Astrocyte of the spinal cord (primary cell): ENCODE measurements at regions not wholly inside any gene's neighbourhood (a gene's known extent, or its start where the extent isn't known, plus 50 kb on each side); places are given as distances from the start of the nearest gene placed in this dataset.

Source experiments
- DNase-seq: peaks from one replicate; pipeline ENCODE4 v3.0.0; 2011; ENCODE audit warnings: low read depth, low spot score
- H3K4me3 ChIP-seq: 2 replicates; pipeline ENCODE4 v1.5.1; 2011; ENCODE audit warnings: low read depth, mild to moderate bottlenecking, low read length, moderate library complexity
- in situ Hi-C: cut with HindIII; loops from 2 replicates; pipeline ENCODE4 v1.10.0; 2017; ENCODE audit warnings: low sequenced_read_pairs
- TF ChIP-seq, protein P1 (sequence below): IDR thresholded peaks from 2 replicates; pipeline ENCODE4 v1.5.1; 2012; ENCODE audit warnings: low read depth, mild to moderate bottlenecking, low read length, inconsistent platforms

DNA sequence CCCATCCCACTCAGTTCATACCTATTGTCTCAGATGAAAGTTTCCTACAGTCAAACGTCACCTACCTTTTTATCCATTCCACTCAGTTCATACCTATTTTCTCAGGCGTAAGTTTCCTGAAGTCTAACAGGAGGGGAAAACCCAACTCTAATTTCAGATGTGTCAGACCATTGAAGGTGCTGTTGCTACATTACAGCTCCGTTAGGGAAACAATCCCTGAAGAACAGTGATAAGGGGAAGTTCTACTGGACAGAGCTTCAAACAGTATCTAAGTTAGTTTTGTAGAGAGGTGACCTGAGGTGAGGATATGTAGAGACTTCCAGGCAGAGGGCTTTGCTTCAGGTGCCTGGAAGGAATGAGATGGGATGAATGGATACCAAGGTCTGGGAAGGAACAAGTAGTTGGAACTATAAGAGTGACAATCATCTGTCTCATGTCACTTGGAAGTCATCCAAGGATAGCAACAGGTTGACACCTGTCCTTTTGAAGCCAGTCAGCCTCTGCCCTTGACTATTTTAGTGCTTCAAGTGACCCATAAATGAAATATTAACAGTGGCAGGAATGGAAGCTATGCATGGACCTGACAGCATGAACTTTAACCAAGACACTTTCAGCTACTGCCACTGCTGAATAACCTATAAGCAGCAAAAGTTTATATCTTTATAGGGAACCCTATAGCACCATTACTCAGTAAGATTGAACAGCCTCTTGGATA is 191.6 kb upstream of the MOCS1 start:
- H3K4me3 ChIP-seq, result no peak overlapping the region
- no peak for DNase-seq
- TF ChIP-seq, protein P1, sequence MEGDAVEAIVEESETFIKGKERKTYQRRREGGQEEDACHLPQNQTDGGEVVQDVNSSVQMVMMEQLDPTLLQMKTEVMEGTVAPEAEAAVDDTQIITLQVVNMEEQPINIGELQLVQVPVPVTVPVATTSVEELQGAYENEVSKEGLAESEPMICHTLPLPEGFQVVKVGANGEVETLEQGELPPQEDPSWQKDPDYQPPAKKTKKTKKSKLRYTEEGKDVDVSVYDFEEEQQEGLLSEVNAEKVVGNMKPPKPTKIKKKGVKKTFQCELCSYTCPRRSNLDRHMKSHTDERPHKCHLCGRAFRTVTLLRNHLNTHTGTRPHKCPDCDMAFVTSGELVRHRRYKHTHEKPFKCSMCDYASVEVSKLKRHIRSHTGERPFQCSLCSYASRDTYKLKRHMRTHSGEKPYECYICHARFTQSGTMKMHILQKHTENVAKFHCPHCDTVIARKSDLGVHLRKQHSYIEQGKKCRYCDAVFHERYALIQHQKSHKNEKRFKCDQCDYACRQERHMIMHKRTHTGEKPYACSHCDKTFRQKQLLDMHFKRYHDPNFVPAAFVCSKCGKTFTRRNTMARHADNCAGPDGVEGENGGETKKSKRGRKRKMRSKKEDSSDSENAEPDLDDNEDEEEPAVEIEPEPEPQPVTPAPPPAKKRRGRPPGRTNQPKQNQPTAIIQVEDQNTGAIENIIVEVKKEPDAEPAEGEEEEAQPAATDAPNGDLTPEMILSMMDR, result no peak
- in situ Hi-C loops, result no loop called here

DNA sequence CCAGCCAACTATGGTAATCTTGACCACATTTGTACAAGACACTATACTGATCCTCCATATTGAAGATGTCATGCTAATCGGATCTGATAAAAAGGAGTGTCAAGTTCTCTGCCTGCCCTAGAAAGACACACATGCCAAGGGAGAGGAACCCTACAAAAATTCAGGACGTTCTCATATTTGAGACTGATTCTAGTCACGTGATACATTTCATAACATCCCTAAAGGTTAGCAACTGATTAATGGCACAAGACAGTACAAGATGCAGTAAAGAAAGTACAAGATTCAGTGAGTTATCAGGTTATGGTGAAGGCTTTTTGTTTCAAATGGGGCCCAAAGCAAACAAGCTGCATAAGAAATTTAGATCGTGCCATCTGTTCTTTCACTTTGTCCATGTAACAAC is 190.7 kb upstream of the MOCS1 start:
- in situ Hi-C loops, result no loop called here
- DNase-seq, result no peak
- TF ChIP-seq, protein P1, result no peak
- no peak overlapping the region for H3K4me3 ChIP-seq

DNA sequence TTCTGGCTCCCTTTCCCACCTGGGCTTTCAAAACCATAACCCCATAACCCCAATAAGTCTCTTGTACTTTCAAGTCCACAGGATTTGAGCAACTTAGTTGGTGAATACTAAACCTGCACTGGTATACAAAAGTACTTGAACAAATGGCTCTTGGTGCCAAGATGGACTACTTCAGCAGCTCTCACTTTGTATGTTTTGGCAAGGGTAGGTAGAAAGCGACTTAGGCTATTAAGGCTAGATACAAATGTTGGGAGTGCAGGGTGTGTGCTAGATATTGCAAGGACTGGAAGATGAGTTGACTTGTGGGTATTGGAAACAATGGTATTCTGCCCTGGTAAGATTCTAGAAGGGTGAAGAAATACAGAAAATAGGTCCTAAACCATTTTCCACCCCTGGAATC is 182.6 kb upstream of the MOCS1 start:
- DNase-seq, result no peak
- H3K4me3 ChIP-seq, result no peak overlapping the region
- TF ChIP-seq, protein P1, result no peak
- in situ Hi-C loops, result no loop called here

DNA sequence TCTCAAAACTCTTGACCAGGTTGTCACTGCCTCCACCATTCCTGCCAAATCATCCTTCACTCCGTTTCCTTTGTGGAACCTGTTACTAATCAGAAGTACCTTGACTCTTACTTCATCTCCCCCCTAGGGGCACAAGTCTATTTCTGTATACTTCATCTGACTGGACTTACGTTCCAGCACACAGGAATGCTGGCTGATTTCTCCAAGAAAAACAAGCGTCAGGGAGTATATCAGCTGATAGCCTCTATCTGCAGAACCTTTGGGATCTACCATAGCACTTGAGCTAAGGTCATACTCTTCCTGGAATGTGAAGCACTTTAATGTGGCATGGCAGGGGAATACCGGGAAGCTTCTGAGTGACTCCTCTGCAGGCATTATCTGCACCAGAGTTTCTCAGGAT is 178.1 kb upstream of the MOCS1 start:
- no peak for DNase-seq
- in situ Hi-C loops, result no loop called here
- TF ChIP-seq, protein P1, result no peak
- no peak overlapping the region for H3K4me3 ChIP-seq

DNA sequence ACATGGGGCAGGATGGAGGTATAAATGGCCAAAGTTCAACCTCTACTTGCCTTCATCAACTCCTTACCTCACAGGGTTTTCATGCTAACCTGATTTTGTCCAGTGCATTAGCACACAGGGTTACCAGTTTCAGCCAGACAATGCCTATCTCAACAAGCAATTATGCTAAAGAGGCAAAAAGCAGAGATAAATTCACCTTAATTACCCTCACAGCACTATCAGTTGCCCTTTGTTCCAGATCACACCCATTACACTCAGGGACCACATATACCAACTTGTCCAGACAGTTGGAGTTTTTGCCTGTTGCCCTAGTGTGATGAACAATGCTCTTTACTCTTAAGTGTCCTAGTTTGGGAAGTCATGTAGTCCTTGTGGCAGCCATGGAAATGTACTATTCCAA is 174.5 kb upstream of the MOCS1 start:
- no peak overlapping the region for H3K4me3 ChIP-seq
- TF ChIP-seq, protein P1, result no peak
- no peak for DNase-seq
- in situ Hi-C loops, result no loop called here

DNA sequence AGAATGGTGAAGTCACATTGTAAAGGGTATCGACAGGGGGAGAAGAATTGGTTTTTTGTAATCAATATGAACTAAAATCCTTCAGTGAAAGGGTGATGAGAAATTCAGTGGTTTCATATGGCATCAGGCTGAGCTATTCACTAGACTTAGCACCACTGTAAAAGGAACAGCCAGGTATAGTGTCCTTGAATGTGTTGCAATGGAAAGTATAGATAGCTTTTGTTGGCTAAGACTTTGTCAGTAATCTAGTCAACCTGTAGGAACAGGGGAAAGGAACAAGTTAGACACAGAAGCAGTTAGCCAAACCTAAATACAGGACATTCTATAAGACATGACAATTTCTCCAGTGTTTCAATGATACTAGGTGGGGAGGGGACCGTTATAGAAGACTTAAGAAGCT is 172.6 kb upstream of the MOCS1 start:
- in situ Hi-C loops, result no loop called here
- H3K4me3 ChIP-seq, result no peak overlapping the region
- TF ChIP-seq, protein P1, result no peak
- DNase-seq, result no peak
